Ishikawa (cell line): ENCODE measurements at regions not wholly inside any gene's neighbourhood (a gene's known extent, or its start where the extent isn't known, plus 50 kb on each side); places are given as distances from the start of the nearest gene placed in this dataset.

Experiments used
- CEBPB ChIP-seq: IDR thresholded peaks from 2 replicates; pipeline ENCODE4 v1.6.1; 2012
- CREB1 ChIP-seq: IDR thresholded peaks from 2 replicates; pipeline ENCODE4 v1.6.1; 2012; ENCODE audit warnings: low read depth
- EGR1 ChIP-seq: IDR thresholded peaks from 2 replicates; pipeline ENCODE4 v1.6.1; 2012
- EP300 ChIP-seq: IDR thresholded peaks from 2 replicates; pipeline ENCODE4 v1.6.1; 2012; ENCODE audit warnings: borderline replicate concordance
- FOXM1 ChIP-seq: IDR thresholded peaks from 2 replicates; pipeline ENCODE4 v1.6.1; 2012; ENCODE audit warnings: low read depth, borderline replicate concordance
- NFIC ChIP-seq: IDR thresholded peaks from 2 replicates; pipeline ENCODE4 v1.6.1; 2012
- RAD21 ChIP-seq: IDR thresholded peaks from 2 replicates; pipeline ENCODE4 v1.6.1; 2012; ENCODE audit warnings: low read depth
- TAF1 ChIP-seq: IDR thresholded peaks from 2 replicates; pipeline ENCODE4 v1.6.1; 2012; ENCODE audit warnings: low read depth, mild to moderate bottlenecking
- TCF12 ChIP-seq: IDR thresholded peaks from 2 replicates; pipeline ENCODE4 v1.6.1; 2012; ENCODE audit warnings: low read depth
- TEAD4 ChIP-seq: IDR thresholded peaks from 2 replicates; pipeline ENCODE4 v1.6.1; 2012
- YY1 ChIP-seq: IDR thresholded peaks from 2 replicates; pipeline ENCODE4 v1.6.1; 2012; ENCODE audit warnings: low read depth
- ZBTB7A ChIP-seq: IDR thresholded peaks from 2 replicates; pipeline ENCODE4 v1.6.1; 2012; ENCODE audit warnings: low read depth
- TF ChIP-seq, protein P1 (sequence below): IDR thresholded peaks from 2 replicates; pipeline ENCODE4 v1.6.1; 2012
- TF ChIP-seq, protein P2 (sequence below): IDR thresholded peaks from 2 replicates; pipeline ENCODE4 v1.6.1; 2012
- TF ChIP-seq, protein P3 (sequence below): IDR thresholded peaks from 2 replicates; pipeline ENCODE4 v1.6.1; 2012; ENCODE audit warnings: low read depth, mild to moderate bottlenecking

DNA sequence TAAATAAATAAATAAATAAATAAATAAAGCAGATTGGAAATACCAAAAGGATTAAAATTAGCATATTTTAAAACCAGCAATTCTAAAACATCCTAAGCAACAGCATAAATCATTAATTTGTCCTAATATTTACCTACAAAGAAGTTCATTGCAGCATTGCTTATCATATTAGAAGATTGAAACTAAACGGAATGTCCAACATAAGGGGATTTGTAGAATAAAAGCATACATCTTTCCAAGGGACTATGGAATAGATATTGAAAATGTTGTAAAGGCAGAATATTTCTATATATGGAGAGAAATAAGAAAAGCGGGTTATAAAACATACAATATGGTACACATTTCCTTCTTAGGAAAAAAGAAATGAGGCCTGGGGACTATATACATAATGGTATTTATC, 71.1 kb upstream of the RFC3 start:
- TF ChIP-seq, protein P1, sequence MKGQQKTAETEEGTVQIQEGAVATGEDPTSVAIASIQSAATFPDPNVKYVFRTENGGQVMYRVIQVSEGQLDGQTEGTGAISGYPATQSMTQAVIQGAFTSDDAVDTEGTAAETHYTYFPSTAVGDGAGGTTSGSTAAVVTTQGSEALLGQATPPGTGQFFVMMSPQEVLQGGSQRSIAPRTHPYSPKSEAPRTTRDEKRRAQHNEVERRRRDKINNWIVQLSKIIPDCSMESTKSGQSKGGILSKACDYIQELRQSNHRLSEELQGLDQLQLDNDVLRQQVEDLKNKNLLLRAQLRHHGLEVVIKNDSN = no peak

DNA sequence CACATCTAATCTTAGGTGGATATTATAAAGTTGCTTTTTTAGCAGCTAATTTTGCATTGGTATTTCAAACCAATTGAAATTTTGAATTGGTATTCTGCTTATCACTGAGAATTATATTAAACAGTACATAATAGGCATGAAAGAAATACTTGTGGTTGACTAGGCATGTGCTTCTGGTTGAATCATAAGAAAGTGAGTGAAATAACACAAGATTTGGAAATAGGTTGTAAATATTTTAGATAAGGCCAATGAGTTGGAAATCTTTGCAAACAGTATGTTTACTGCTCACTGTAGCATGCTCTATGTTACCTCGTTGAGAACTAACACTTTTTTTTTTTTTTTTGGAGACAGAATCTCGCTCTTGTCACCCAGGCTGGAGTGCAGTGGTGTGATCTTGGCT, 66.8 kb upstream of the RFC3 start:
- TF ChIP-seq CEBPB (no peak), YY1 (no peak), ZBTB7A (no peak)
- TF ChIP-seq, protein P2, sequence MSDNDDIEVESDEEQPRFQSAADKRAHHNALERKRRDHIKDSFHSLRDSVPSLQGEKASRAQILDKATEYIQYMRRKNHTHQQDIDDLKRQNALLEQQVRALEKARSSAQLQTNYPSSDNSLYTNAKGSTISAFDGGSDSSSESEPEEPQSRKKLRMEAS = no peak
- TF ChIP-seq, protein P3, sequence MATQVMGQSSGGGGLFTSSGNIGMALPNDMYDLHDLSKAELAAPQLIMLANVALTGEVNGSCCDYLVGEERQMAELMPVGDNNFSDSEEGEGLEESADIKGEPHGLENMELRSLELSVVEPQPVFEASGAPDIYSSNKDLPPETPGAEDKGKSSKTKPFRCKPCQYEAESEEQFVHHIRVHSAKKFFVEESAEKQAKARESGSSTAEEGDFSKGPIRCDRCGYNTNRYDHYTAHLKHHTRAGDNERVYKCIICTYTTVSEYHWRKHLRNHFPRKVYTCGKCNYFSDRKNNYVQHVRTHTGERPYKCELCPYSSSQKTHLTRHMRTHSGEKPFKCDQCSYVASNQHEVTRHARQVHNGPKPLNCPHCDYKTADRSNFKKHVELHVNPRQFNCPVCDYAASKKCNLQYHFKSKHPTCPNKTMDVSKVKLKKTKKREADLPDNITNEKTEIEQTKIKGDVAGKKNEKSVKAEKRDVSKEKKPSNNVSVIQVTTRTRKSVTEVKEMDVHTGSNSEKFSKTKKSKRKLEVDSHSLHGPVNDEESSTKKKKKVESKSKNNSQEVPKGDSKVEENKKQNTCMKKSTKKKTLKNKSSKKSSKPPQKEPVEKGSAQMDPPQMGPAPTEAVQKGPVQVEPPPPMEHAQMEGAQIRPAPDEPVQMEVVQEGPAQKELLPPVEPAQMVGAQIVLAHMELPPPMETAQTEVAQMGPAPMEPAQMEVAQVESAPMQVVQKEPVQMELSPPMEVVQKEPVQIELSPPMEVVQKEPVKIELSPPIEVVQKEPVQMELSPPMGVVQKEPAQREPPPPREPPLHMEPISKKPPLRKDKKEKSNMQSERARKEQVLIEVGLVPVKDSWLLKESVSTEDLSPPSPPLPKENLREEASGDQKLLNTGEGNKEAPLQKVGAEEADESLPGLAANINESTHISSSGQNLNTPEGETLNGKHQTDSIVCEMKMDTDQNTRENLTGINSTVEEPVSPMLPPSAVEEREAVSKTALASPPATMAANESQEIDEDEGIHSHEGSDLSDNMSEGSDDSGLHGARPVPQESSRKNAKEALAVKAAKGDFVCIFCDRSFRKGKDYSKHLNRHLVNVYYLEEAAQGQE = no peak

DNA sequence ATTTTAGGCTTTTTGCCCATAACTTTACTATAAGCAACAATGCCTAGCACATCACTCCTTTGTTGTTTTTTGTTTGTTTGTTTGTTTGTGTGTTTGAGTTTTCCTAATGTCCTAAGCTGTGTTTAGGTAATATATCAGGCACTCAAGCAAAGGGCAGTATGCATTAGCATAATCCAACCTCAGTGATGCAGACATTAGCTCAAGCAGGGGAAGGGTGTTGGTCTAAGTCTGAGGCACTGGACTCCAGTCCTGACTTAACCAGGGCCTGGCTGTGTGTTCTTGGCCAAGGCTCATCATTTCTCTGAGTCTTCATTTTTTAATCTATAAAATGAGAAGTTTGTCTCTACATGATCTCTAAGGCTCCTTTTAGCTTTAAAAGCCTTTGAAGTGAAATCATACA, 65.9 kb upstream of the RFC3 start:
- TF ChIP-seq RAD21 (no peak), NFIC (no peak), EGR1 (no peak), ZBTB7A (no peak), YY1 (no peak), TCF12 (no peak), CEBPB (no peak), FOXM1 (no peak), CREB1 (no peak), EP300 (no peak)
- TF ChIP-seq, protein P2 = no peak
- TF ChIP-seq, protein P1 = no peak
- TF ChIP-seq, protein P3 = no peak

DNA sequence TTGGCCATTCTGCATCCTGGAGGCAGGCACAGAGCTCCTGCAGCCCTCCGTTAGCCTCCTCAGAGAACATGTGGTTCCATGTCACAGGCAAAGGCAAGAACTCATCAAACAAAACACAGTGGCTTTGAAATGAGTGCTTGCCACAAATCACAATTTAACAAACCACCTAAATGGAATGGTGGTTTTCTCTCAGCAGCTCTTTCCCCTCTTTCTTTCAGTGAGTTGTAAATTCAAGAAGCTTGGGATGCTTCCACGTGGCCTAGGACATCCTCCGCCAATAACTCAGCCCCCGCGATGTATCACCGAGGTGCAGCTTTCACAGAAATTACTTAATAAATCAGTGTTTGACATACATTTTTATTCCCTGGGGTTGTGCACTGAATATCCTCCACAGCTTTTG, 65.4 kb upstream of the RFC3 start:
- TF ChIP-seq TEAD4 (no peak), ZBTB7A (no peak), CEBPB (no peak), TAF1 (no peak)

DNA sequence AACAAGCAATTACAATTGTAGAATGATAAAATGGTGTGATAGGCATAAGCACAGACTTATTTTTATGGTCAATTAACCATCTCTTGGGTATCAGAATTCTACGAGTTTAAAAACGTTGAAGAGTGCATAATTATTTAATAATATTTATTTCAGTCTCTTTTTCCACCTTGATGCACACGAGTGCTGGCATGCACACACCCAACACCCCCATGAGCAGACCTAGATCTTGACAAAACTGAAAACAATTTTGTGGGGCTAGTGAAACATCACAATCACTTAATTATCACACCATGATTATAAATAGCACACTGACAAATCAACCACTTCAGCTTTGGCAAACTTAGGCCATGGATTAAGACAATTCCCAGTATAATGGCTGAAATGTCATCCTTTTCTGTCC, 61.0 kb upstream of the RFC3 start:
- TF ChIP-seq CREB1 (no peak), EGR1 (no peak), ZBTB7A (no peak), TAF1 (no peak), YY1 (no peak), CEBPB (no peak), RAD21 (no peak), NFIC (no peak), TCF12 (no peak), TEAD4 (no peak), EP300 (no peak), FOXM1 (no peak)
- TF ChIP-seq, protein P1 = no peak
- TF ChIP-seq, protein P3 = no peak
- TF ChIP-seq, protein P2 = no peak
